Neuronal stem cell (in vitro differentiated cells): ENCODE measurements at regions not wholly inside any gene's neighbourhood (a gene's known extent, or its start where the extent isn't known, plus 50 kb on each side); places are given as distances from the start of the nearest gene placed in this dataset.
A peak's percentile ranks its signal among the peaks of the same experiment; 100 is the strongest.

Source experiments
- DNase-seq: peaks from one replicate; pipeline ENCODE4 v3.0.0-alpha.2; 2013; ENCODE audit warnings: low spot score
- H2AFZ ChIP-seq: one replicate; pipeline ENCODE4 v1.6.1; 2013; ENCODE audit warnings: mild to moderate bottlenecking, low read length, inconsistent platforms
- H2AK5ac ChIP-seq: 2 replicates; pipeline ENCODE4 v1.6.1; 2013; ENCODE audit warnings: low read depth, mild to moderate bottlenecking, inconsistent platforms, low read length, moderate library complexity, mixed read lengths
- H2BK120ac ChIP-seq: 2 replicates; pipeline ENCODE4 v1.6.1; 2013; ENCODE audit warnings: low read depth, mild to moderate bottlenecking, inconsistent platforms, low read length, moderate library complexity, mixed read lengths
- H2BK12ac ChIP-seq: one replicate; pipeline ENCODE4 v1.6.1; 2013; ENCODE audit warnings: low read length, inconsistent platforms
- H2BK15ac ChIP-seq: 2 replicates; pipeline ENCODE4 v1.6.1; 2013; ENCODE audit warnings: mild to moderate bottlenecking, low read length, inconsistent platforms, mixed read lengths
- H2BK5ac ChIP-seq: one replicate; pipeline ENCODE4 v1.6.1; 2013; ENCODE audit warnings: inconsistent platforms, mild to moderate bottlenecking, low read length, moderate library complexity
- H3K14ac ChIP-seq: one replicate; pipeline ENCODE4 v1.6.1; 2013; ENCODE audit warnings: low read length, inconsistent platforms
- H3K18ac ChIP-seq: 2 replicates; pipeline ENCODE4 v1.6.1; 2013; ENCODE audit warnings: low read length, inconsistent platforms
- H3K23ac ChIP-seq: 2 replicates; pipeline ENCODE4 v1.6.1; 2013; ENCODE audit warnings: low read depth, mild to moderate bottlenecking, mixed read lengths, low read length, inconsistent platforms; ENCODE audit not compliant: poor library complexity
- H3K27ac ChIP-seq: replicated peaks from 3 replicates; pipeline ENCODE4 v1.5.1; 2013; ENCODE audit warnings: low read length, inconsistent platforms
- H3K27me3 ChIP-seq, 3 experiments: 2 replicates each; pipeline ENCODE4 v1.6.1; 2013; ENCODE audit warnings: low read length in 3 of 3, mild to moderate bottlenecking in 2 of 3, inconsistent platforms in 1 of 3, low read depth in 1 of 3, mixed read lengths in 1 of 3, moderate library complexity in 1 of 3; ENCODE audit not compliant: control insufficient read depth in 3 of 3, insufficient read depth in 3 of 3
- H3K36me3 ChIP-seq, 2 donors: replicated peaks in 1 of 2; 2 replicates each; pipeline ENCODE4 v1.6.1; 2013; ENCODE audit warnings: low read length in 2 of 2; ENCODE audit not compliant: control insufficient read depth in 2 of 2, insufficient read depth in 2 of 2
- H3K4ac ChIP-seq: 2 replicates; pipeline ENCODE4 v1.6.1; 2013; ENCODE audit warnings: inconsistent platforms, mild to moderate bottlenecking, low read length, moderate library complexity
- H3K4me1 ChIP-seq, 2 donors: 1 replicate in 1 of 2; 2 replicates in 1 of 2; pipeline ENCODE4 v1.6.1; 2013; ENCODE audit warnings: low read length in 2 of 2, low read depth in 1 of 2; ENCODE audit not compliant: control insufficient read depth in 2 of 2, insufficient read depth in 1 of 2
- H3K4me2 ChIP-seq: one replicate; pipeline ENCODE4 v1.6.1; 2013; ENCODE audit warnings: mild to moderate bottlenecking, low read length, inconsistent platforms; ENCODE audit not compliant: insufficient read depth, poor library complexity, severe bottlenecking
- H3K4me3 ChIP-seq, 2 donors: 2 replicates each; pipeline ENCODE4 v1.5.1; 2013; ENCODE audit warnings: low read length in 2 of 2, mild to moderate bottlenecking in 2 of 2, inconsistent platforms in 1 of 2, moderate library complexity in 1 of 2
- H3K79me1 ChIP-seq: one replicate; pipeline ENCODE4 v1.6.1; 2013; ENCODE audit warnings: low read depth, mild to moderate bottlenecking, inconsistent platforms, low read length, moderate library complexity
- H3K9ac ChIP-seq: one replicate; pipeline ENCODE4 v1.6.1; 2013; ENCODE audit warnings: mild to moderate bottlenecking, low read depth, low read length, inconsistent platforms; ENCODE audit not compliant: poor library complexity
- H3K9me3 ChIP-seq, 2 donors: replicated peaks in 1 of 2; 2 replicates each; pipeline versions ENCODE3 to v1.6.1; 2013; ENCODE audit warnings: low read length in 2 of 2, mild to moderate bottlenecking in 2 of 2, inconsistent platforms in 1 of 2, low read depth in 1 of 2, mixed read lengths in 1 of 2, moderate library complexity in 1 of 2; ENCODE audit not compliant: control insufficient read depth in 2 of 2, insufficient read depth in 1 of 2
- H4K8ac ChIP-seq: one replicate; pipeline ENCODE4 v1.6.1; 2013; ENCODE audit warnings: low read depth, mild to moderate bottlenecking, inconsistent platforms, low read length, moderate library complexity
- H4K91ac ChIP-seq: one replicate; pipeline ENCODE4 v1.6.1; 2013; ENCODE audit warnings: low read length, low read depth, mild to moderate bottlenecking, inconsistent platforms; ENCODE audit not compliant: poor library complexity
- WGBS, 2 donors: extraction: QIAGEN DNeasy Blood & Tissue Kit; methylation state at CpG; one replicate each; pipeline ENCODE4 v1.1.7; 2013; ENCODE audit warnings: missing lambda C conversion rate in 2 of 2, mixed read lengths in 1 of 2; ENCODE audit not compliant: insufficient read length in 2 of 2, insufficient replicate concordance in 1 of 2; ENCODE audit errors: extremely low coverage in 2 of 2; 5-methylcytosine and 5-hydroxymethylcytosine counted together

DNA sequence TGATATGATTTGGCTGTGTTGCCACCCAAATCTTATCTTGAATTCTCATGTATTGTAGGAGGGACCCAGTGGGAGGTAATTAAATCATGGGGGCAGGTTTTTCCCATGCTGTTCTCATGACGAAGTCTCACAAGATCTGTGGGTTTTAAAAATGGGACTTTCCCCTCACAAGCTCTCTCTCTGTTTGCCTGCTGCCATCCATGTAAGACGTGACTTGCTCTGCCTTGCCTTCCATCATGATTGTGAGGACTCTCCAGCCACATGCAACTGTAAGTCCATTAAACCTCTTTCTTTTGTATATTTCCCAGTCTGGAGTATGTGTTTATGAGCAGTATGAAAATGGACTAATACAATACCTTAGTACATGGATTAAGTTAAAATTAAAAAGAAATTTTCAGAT is 1094.7 kb upstream of the SLC39A10 start:
- Histone ChIP-seq H3K4me1 (no peaks in the 10 kb centered on the region), H3K27me3 (no peaks in the 10 kb centered on the region), H3K36me3 (no peaks in the 10 kb centered on the region), H3K23ac (no peak overlapping the region), H2BK120ac (no peak overlapping the region), H3K4me2 (no peak overlapping the region), H2BK5ac (no peak overlapping the region), H3K79me1 (no peaks in the 10 kb centered on the region), H4K8ac (no peak overlapping the region), H3K14ac (no peak overlapping the region), H3K4me3 (no peak overlapping the region), H3K4ac (no peak overlapping the region), H3K18ac (no peak overlapping the region), H2BK12ac (no peak overlapping the region), H2BK15ac (no peak overlapping the region), H4K91ac (no peak overlapping the region), H3K9me3 (peaks cover 0 to 2% of the 10 kb centered on the region in 2 donors), H2AK5ac (no peak overlapping the region), H2AFZ (no peak overlapping the region), H3K27ac (no peak overlapping the region), H3K9ac (no peak overlapping the region)
- no peak for DNase-seq
- WGBS, 2 donors, result no CpG with 5 or more reads among the region's 2 CpGs

DNA sequence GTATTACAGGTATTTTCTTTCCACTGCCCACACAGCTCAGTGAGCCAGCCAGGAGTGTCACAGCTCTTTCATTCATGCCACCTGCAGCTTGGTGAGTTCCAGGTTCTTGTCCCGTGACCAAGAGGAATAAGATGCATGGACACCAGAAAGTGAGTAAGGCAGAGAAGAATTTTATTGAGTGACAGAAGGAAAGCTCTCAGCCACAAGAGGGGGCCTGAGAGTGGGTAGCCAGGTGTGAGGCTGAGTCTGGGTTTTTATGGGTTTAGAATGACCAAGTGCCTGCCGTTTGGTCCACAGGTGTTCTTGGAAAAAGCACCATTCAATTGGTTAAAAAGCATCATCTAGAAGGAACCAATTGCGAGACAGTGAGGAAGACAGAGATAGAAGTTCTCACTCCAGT is 1097.1 kb upstream of the SLC39A10 start:
- no peak overlapping the region for H3K4me3 ChIP-seq
- H2BK15ac ChIP-seq, result no peak overlapping the region
- H2BK5ac ChIP-seq, result no peak overlapping the region

DNA sequence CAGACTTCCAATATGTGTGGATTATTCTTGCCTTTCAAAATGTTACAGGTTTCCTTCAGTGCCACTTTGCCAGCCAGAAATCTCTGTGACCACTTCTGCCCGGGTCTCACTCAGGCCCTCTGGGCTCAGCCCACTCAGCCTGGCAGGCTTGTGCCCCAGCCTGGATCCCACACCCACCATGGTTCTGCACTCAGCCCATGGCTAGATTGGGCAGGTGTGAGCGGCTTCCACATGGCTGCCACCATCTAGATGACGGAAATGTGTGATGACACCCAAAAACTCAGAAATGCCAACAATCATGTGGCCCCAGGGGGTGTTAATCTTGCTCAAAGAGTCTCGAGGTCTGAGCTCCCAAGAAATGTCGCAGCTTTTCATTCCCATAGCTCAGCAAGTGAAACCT is 1097.5 kb upstream of the SLC39A10 start:
- Histone ChIP-seq H2BK15ac (peak overlapping the region; percentile 49), H3K4me3 (peak overlapping the region in 1 of 2 donors; percentile 3), H2BK120ac (no peak overlapping the region), H2BK12ac (peak overlapping the region; percentile 10), H3K23ac (no peak overlapping the region), H2AFZ (no peak overlapping the region), H2BK5ac (no peak overlapping the region), H3K4ac (no peak overlapping the region), H3K4me1 (no peaks in the 10 kb centered on the region), H3K27me3 (no peaks in the 10 kb centered on the region), H4K8ac (no peak overlapping the region), H3K36me3 (no peaks in the 10 kb centered on the region), H3K9ac (no peak overlapping the region), H3K18ac (peak overlapping the region; percentile 71), H3K9me3 (peaks cover 0 to 2% of the 10 kb centered on the region in 2 donors), H3K4me2 (no peak overlapping the region), H3K27ac (no peak overlapping the region), H2AK5ac (no peak overlapping the region), H3K79me1 (no peaks in the 10 kb centered on the region), H3K14ac (peak overlapping the region; percentile 56), H4K91ac (no peak overlapping the region)
- DNase-seq, result no peak
- WGBS, 2 donors, result no CpG with 5 or more reads among the region's 5 CpGs

More for the DNA sequence above, 1097.1 kb upstream of the SLC39A10 start:
- Histone ChIP-seq H3K14ac (no peak overlapping the region), H3K4ac (no peak overlapping the region), H3K4me1 (no peaks in the 10 kb centered on the region), H3K9ac (no peak overlapping the region), H2BK12ac (no peak overlapping the region), H3K27ac (no peak overlapping the region), H4K91ac (no peak overlapping the region), H3K27me3 (no peaks in the 10 kb centered on the region), H2AK5ac (no peak overlapping the region), H2AFZ (no peak overlapping the region), H3K23ac (no peak overlapping the region), H3K4me2 (no peak overlapping the region), H3K36me3 (no peaks in the 10 kb centered on the region), H3K79me1 (no peaks in the 10 kb centered on the region), H2BK120ac (no peak overlapping the region), H3K9me3 (peaks cover 0 to 2% of the 10 kb centered on the region in 2 donors), H3K18ac (no peak overlapping the region), H4K8ac (no peak overlapping the region)
- no peak for DNase-seq
- no CpG with 5 or more reads among the region's 3 CpGs for WGBS, 2 donors

DNA sequence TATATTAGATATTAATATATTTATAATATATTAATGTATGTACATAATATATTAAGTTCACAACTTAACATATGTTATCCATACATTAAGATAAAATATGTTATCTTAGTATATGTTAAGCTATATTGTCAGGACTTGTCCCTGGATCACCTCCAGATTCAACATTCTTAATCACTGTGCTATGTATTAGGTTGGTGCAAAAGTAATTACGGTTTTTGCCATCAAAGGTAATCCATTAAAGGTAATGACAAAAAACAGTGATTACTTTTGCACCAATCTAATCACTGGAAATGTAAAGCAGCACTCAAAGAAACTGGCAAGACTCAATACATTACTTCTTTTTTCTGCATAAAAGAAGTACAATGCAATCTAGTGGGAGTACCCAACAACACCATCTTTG is 1099.0 kb upstream of the SLC39A10 start:
- Histone ChIP-seq H3K9ac (no peak overlapping the region), H2AK5ac (no peak overlapping the region)
- WGBS, 2 donors, result no CpG with 5 or more reads among the region's 1 CpG

More for the DNA sequence above, 1099.0 kb upstream of the SLC39A10 start:
- H3K14ac ChIP-seq, result no peak overlapping the region
- no peaks in the 10 kb centered on the region for H3K4me1 ChIP-seq
- H3K4me3 ChIP-seq, result no peak overlapping the region
- no peak for DNase-seq
- H3K18ac ChIP-seq, result no peak overlapping the region
- no peak overlapping the region for H2BK120ac ChIP-seq
- H3K4me2 ChIP-seq, result no peak overlapping the region
- no peak overlapping the region for H3K23ac ChIP-seq
- no peak overlapping the region for H2BK15ac ChIP-seq
- H2BK5ac ChIP-seq, result no peak overlapping the region
- H2BK12ac ChIP-seq, result no peak overlapping the region
- H4K8ac ChIP-seq, result no peak overlapping the region
- H4K91ac ChIP-seq, result no peak overlapping the region
- H3K27ac ChIP-seq, result no peak overlapping the region
- peaks cover 0 to 2% of the 10 kb centered on the region in 2 donors for H3K9me3 ChIP-seq
- H3K36me3 ChIP-seq, result no peaks in the 10 kb centered on the region
- H2AFZ ChIP-seq, result no peak overlapping the region
- H3K79me1 ChIP-seq, result no peaks in the 10 kb centered on the region
- H3K27me3 ChIP-seq, result no peaks in the 10 kb centered on the region
- no peak overlapping the region for H3K4ac ChIP-seq
